ENCODE measurements at regions not wholly inside any gene's neighbourhood (a gene's known extent, or its start where the extent isn't known, plus 50 kb on each side); places are given as distances from the start of the nearest gene placed in this dataset.

- no peak for DNase-seq
These were observed 1106.8 kb downstream of the IGSF11 start for GRCh38 chr3:117927825-117928224.

GRCh38 chr3:117928836-117929235 is 1105.8 kb downstream of the IGSF11 start:
- no peak for DNase-seq

GRCh38 chr3:117932441-117932840 is 1102.2 kb downstream of the IGSF11 start:
- DNase-seq: no peak

- DNase-seq: no peak
These were observed 1098.5 kb downstream of the IGSF11 start for GRCh38 chr3:117936159-117936558.

- DNase-seq: no peak
These were observed 1095.7 kb downstream of the IGSF11 start for GRCh38 chr3:117938974-117939373.

- no peak for DNase-seq
These were observed 1095.1 kb downstream of the IGSF11 start for GRCh38 chr3:117939425-117940027.

- DNase-seq: no peak
These were observed 1093.6 kb downstream of the IGSF11 start for GRCh38 chr3:117941015-117941414.

- DNase-seq: no peak
These were observed 1092.9 kb downstream of the IGSF11 start for GRCh38 chr3:117941756-117942155.

GRCh38 chr3:117954131-117954530 is 1080.5 kb downstream of the IGSF11 start:
- DNase-seq: no peak

- peak; percentile 76 for DNase-seq
These were observed 1079.5 kb downstream of the IGSF11 start for GRCh38 chr3:117955196-117955595.

- no peak for DNase-seq
These were observed 1076.6 kb downstream of the IGSF11 start for GRCh38 chr3:117958027-117958426.

- DNase-seq: no peak
These were observed 1071.9 kb downstream of the IGSF11 start for GRCh38 chr3:117962750-117963149.

- DNase-seq: no peak
These were observed 1070.8 kb downstream of the IGSF11 start for GRCh38 chr3:117963858-117964257.

GRCh38 chr3:117964814-117965213 is 1069.8 kb downstream of the IGSF11 start:
- no peak for DNase-seq

GRCh38 chr3:117977504-117978228 is 1057.0 kb downstream of the IGSF11 start:
- DNase-seq: no peak

GRCh38 chr3:117979466-117979865 is 1055.2 kb downstream of the IGSF11 start:
- DNase-seq: no peak

- no peak for DNase-seq
These were observed 1047.4 kb downstream of the IGSF11 start for GRCh38 chr3:117987256-117987655.

- no peak for DNase-seq
These were observed 1044.7 kb downstream of the IGSF11 start for GRCh38 chr3:117989982-117990381.

- DNase-seq: no peak
These were observed 1044.0 kb downstream of the IGSF11 start for GRCh38 chr3:117990627-117991026.

- DNase-seq: no peak
These were observed 1038.7 kb downstream of the IGSF11 start for GRCh38 chr3:117995842-117996437.

GRCh38 chr3:117997201-117998049 is 1037.2 kb downstream of the IGSF11 start:
- peak; percentile 79 for DNase-seq

- no peak for DNase-seq
These were observed 1036.6 kb downstream of the IGSF11 start for GRCh38 chr3:117998071-117998470.

- no peak for DNase-seq
These were observed 1034.4 kb downstream of the IGSF11 start for GRCh38 chr3:118000219-118000618.

Data from NCI-H748 treated with DMSO at 0.1 percent for 48 hours (cell line).